IMR-90 (cell line): ENCODE measurements at regions not wholly inside any gene's neighbourhood (a gene's known extent, or its start where the extent isn't known, plus 50 kb on each side); places are given as distances from the start of the nearest gene placed in this dataset.

Experiments
- BHLHE40 ChIP-seq: fragments of 150-350 bp; IDR thresholded peaks from 2 replicates; pipeline ENCODE4 v1.6.1; 2016; ENCODE audit warnings: mild to moderate bottlenecking, low read depth, low read length
- CEBPB ChIP-seq: IDR thresholded peaks from 2 replicates; pipeline ENCODE4 v1.6.1; 2012; ENCODE audit warnings: low read depth, low read length, improper control_type of control experiment
- CHD1 ChIP-seq: IDR thresholded peaks from 2 replicates; pipeline ENCODE4 v1.6.1; 2012; ENCODE audit warnings: low read depth, low read length, improper control_type of control experiment
- CTCF ChIP-seq: conservative IDR thresholded peaks from 2 replicates; pipeline ENCODE4 v1.5.1; 2012; ENCODE audit warnings: mild to moderate bottlenecking, low read depth, low read length, improper control_type of control experiment
- FOS ChIP-seq: fragments of 150-350 bp; IDR thresholded peaks from 2 replicates; pipeline ENCODE4 v1.6.1; 2016; ENCODE audit warnings: low read depth, low read length
- MAZ ChIP-seq: IDR thresholded peaks from 2 replicates; pipeline ENCODE4 v1.6.1; 2012; ENCODE audit warnings: low read depth, mild to moderate bottlenecking, low read length, improper control_type of control experiment, moderate library complexity, borderline replicate concordance
- MXI1 ChIP-seq: IDR thresholded peaks from 2 replicates; pipeline ENCODE4 v1.6.1; 2012; ENCODE audit warnings: low read depth, mild to moderate bottlenecking, low read length, moderate library complexity, borderline replicate concordance
- POLR2A ChIP-seq: IDR thresholded peaks from 2 replicates; pipeline ENCODE4 v1.6.1; 2012; ENCODE audit warnings: mild to moderate bottlenecking, low read depth, low read length

- TF ChIP-seq CTCF (no peak), CEBPB (no peak), BHLHE40 (no peak), POLR2A (no peak), MAZ (no peak), FOS (no peak), CHD1 (no peak), MXI1 (no peak)
These were observed 344.6 kb upstream of the NECTIN3 start for GRCh38 chr3:110727056-110727455.
